Keratinocyte (primary cell): ENCODE measurements at regions not wholly inside any gene's neighbourhood (a gene's known extent, or its start where the extent isn't known, plus 50 kb on each side); places are given as distances from the start of the nearest gene placed in this dataset.

Source experiments
- EZH2 ChIP-seq: IDR thresholded peaks from one replicate; pipeline ENCODE4 v1.6.1; 2012; ENCODE audit warnings: inconsistent platforms, mild to moderate bottlenecking, low read length, moderate library complexity
- TF ChIP-seq, protein P1 (sequence below), 3 experiments: IDR thresholded peaks in 1 of 3; conservative IDR thresholded peaks in 1 of 3; optimal IDR thresholded peaks in 1 of 3; 2 replicates in 2 of 3; 3 replicates in 1 of 3; pipeline versions ENCODE3 to v1.5.1; 2011; ENCODE audit warnings: low read length in 3 of 3, mild to moderate bottlenecking in 3 of 3, moderate library complexity in 2 of 3, control low read depth in 1 of 3, inconsistent platforms in 1 of 3; ENCODE audit not compliant: insufficient read depth in 2 of 3; ENCODE audit errors: extremely low read depth in 1 of 3

DNA sequence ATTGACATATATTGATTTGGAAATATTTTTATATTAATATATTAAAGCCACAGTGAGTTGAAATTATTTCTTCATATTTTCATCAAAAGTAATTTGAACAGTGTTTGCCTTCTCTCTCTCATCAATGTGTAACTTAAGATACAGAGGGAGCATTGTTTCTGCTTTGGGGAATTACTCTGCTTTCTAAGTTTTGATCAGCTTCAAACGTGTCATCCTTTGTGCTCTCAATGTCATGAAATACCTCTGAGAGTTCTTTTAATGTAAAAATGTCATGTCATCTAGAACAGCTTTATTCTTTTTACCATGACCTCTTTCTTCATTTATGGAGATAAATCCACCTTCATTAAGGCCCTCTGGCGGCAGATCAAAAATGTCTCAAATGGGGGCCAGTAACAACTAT lies 259.4 kb upstream of the STXBP5 start:
- TF ChIP-seq, protein P1, sequence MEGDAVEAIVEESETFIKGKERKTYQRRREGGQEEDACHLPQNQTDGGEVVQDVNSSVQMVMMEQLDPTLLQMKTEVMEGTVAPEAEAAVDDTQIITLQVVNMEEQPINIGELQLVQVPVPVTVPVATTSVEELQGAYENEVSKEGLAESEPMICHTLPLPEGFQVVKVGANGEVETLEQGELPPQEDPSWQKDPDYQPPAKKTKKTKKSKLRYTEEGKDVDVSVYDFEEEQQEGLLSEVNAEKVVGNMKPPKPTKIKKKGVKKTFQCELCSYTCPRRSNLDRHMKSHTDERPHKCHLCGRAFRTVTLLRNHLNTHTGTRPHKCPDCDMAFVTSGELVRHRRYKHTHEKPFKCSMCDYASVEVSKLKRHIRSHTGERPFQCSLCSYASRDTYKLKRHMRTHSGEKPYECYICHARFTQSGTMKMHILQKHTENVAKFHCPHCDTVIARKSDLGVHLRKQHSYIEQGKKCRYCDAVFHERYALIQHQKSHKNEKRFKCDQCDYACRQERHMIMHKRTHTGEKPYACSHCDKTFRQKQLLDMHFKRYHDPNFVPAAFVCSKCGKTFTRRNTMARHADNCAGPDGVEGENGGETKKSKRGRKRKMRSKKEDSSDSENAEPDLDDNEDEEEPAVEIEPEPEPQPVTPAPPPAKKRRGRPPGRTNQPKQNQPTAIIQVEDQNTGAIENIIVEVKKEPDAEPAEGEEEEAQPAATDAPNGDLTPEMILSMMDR (optimal IDR thresholded peaks at IDR 0.05 in 1 of 3, IDR thresholded peaks at IDR 0.05 in 1 of 3, conservative IDR thresholded peaks at IDR 0.05 in 1 of 3; ENCODE audit: extremely low read depth in 1 of 3, insufficient read depth in 2 of 3, low read length in 3 of 3) = no peak
- no peak for TF ChIP-seq EZH2
